ENCODE measurements at regions not wholly inside any gene's neighbourhood (a gene's known extent, or its start where the extent isn't known, plus 50 kb on each side); places are given as distances from the start of the nearest gene placed in this dataset.

DNA sequence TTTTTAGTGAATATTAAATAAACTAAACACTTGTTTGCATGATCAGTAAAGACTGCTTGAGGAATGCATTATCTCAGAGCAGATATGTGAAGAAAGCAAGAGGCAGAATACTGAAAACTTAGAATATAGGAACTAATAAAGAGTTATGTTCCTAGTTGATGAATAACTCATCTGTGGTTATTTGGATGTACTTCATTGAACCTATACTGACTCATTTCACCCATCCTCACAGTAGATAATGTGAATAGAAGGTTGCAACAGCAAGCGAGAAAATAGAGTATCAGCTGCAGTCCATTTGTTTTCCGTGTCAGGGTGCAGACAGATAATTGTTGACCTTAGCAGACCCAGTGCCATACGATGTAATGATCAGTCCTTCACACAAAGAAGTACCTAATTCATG lies 945.7 kb upstream of the LRRTM1 start:
- Histone ChIP-seq H3K27me3 (no peaks in the 10 kb centered on the region), H3K9ac (ENCODE audit: low read depth in 2 of 2, low read length in 2 of 2) (no peak overlapping the region), H3K9me3 (no peaks in the 10 kb centered on the region), H3K4me1 (no peaks in the 10 kb centered on the region), H3K27ac (no peak overlapping the region), H3K4me3 (no peak overlapping the region), H3K36me3 (no peaks in the 10 kb centered on the region)
- TF ChIP-seq, protein P1, sequence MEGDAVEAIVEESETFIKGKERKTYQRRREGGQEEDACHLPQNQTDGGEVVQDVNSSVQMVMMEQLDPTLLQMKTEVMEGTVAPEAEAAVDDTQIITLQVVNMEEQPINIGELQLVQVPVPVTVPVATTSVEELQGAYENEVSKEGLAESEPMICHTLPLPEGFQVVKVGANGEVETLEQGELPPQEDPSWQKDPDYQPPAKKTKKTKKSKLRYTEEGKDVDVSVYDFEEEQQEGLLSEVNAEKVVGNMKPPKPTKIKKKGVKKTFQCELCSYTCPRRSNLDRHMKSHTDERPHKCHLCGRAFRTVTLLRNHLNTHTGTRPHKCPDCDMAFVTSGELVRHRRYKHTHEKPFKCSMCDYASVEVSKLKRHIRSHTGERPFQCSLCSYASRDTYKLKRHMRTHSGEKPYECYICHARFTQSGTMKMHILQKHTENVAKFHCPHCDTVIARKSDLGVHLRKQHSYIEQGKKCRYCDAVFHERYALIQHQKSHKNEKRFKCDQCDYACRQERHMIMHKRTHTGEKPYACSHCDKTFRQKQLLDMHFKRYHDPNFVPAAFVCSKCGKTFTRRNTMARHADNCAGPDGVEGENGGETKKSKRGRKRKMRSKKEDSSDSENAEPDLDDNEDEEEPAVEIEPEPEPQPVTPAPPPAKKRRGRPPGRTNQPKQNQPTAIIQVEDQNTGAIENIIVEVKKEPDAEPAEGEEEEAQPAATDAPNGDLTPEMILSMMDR (IDR thresholded peaks at IDR 0.05), result no peak
- intact Hi-C loops (cut with DNase I), result no loop called here
- DNase-seq, result no peak

GRCh38 chr2:81249152-81249551 lies 944.6 kb upstream of the LRRTM1 start:
- Histone ChIP-seq H3K9ac (ENCODE audit: low read depth in 2 of 2, low read length in 2 of 2) (no peak overlapping the region), H3K27me3 (no peaks in the 10 kb centered on the region), H3K4me1 (no peaks in the 10 kb centered on the region), H3K4me3 (no peak overlapping the region), H3K27ac (no peak overlapping the region), H3K36me3 (no peaks in the 10 kb centered on the region), H3K9me3 (no peaks in the 10 kb centered on the region)
- DNase-seq, result no peak
- intact Hi-C loops (cut with DNase I), result no loop called here
- TF ChIP-seq, protein P1 (IDR thresholded peaks at IDR 0.05), result no peak

DNA sequence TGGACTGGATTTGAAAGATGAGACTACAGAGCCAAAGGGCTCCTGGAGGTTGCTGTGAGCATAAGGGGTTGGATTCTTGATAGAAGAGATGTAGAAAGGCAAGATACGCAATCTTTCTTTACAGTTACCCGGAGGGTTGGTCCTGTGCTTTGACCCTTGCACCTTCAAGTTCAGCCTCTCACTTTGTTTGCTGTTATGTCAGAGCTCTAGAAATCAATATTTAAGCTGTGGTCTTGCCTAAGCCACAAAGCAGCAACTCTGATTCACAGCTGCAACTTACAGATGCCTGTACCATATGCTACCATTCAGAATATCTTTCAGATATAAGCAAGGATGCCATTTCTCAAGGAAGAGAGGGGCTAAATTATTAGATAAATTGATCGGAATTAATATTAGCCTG lies 943.1 kb upstream of the LRRTM1 start:
- H3K27me3 ChIP-seq, result no peaks in the 10 kb centered on the region
- intact Hi-C loops (cut with DNase I), result no loop called here
- no peaks in the 10 kb centered on the region for H3K9me3 ChIP-seq
- no peak for DNase-seq
- TF ChIP-seq, protein P1 (IDR thresholded peaks at IDR 0.05), result no peak
- no peak overlapping the region for H3K27ac ChIP-seq
- H3K4me1 ChIP-seq, result no peaks in the 10 kb centered on the region
- H3K36me3 ChIP-seq, result no peaks in the 10 kb centered on the region
- no peak overlapping the region for H3K4me3 ChIP-seq
- H3K9ac ChIP-seq (ENCODE audit: low read depth in 2 of 2, low read length in 2 of 2), result no peak overlapping the region

GRCh38 chr2:81242501-81242900 lies 937.9 kb upstream of the LRRTM1 start:
- Histone ChIP-seq H3K36me3 (no peaks in the 10 kb centered on the region), H3K4me3 (no peak overlapping the region), H3K4me1 (no peaks in the 10 kb centered on the region), H3K9ac (ENCODE audit: low read depth in 2 of 2, low read length in 2 of 2) (no peak overlapping the region), H3K27me3 (no peaks in the 10 kb centered on the region), H3K9me3 (no peaks in the 10 kb centered on the region), H3K27ac (no peak overlapping the region)
- DNase-seq, result no peak
- TF ChIP-seq, protein P1 (IDR thresholded peaks at IDR 0.05), result no peak
- intact Hi-C loops (cut with DNase I), result no loop called here

DNA sequence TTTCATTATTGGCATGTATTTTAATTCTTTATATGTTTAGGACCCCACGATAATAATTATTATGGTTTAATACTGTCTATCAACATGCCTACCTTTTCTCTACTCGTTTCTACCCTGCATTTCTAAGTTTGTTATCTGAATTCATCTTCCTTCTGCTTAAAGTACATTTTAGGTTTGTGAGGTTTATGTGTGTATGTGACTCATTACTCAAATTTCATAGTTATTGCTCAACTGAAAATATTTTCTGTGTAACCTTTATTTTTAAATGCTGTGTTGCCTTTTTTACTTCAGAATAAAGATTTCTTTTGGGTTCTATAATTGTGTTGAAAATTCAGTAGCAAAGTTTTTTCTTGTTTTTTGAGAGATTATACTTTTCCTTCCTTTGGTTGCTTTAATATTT lies 933.9 kb upstream of the LRRTM1 start:
- no peak overlapping the region for H3K9ac ChIP-seq (ENCODE audit: low read depth in 2 of 2, low read length in 2 of 2)
- H3K4me1 ChIP-seq, result no peaks in the 10 kb centered on the region
- H3K27me3 ChIP-seq, result no peaks in the 10 kb centered on the region
- no peak for DNase-seq
- intact Hi-C loops (cut with DNase I), result no loop called here
- TF ChIP-seq, protein P1 (IDR thresholded peaks at IDR 0.05), result no peak
- H3K4me3 ChIP-seq, result no peak overlapping the region
- H3K36me3 ChIP-seq, result no peaks in the 10 kb centered on the region
- no peaks in the 10 kb centered on the region for H3K9me3 ChIP-seq
- H3K27ac ChIP-seq, result no peak overlapping the region

DNA sequence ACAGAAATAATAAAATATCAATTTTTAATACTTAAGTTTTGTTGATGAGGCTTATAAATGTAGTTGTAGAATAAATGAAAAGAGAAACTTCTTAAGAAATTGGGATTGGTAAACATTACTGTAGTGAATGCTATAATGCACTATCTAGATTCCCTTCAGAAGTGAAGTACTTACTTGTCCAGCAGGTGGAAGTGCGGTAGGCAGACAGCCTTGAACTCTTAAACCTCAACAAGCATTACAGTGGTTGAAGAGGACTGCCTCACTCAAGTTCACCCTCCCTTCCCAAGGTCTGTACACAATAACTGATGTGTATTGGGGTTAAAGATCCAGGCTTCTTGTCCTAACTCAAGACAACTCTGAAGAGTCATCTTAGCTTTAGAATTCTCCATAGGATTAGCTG lies 931.0 kb upstream of the LRRTM1 start:
- Histone ChIP-seq H3K9me3 (no peaks in the 10 kb centered on the region), H3K36me3 (no peaks in the 10 kb centered on the region), H3K4me1 (no peaks in the 10 kb centered on the region), H3K4me3 (no peak overlapping the region), H3K27ac (no peak overlapping the region), H3K27me3 (no peaks in the 10 kb centered on the region), H3K9ac (ENCODE audit: low read depth in 2 of 2, low read length in 2 of 2) (no peak overlapping the region)
- intact Hi-C loops (cut with DNase I), result no loop called here
- TF ChIP-seq, protein P1 (IDR thresholded peaks at IDR 0.05), result no peak
- DNase-seq, result no peak
